Activated B cell treated with CpG ODN at 0.5 μM for 24 hours (primary cell): ENCODE measurements at regions not wholly inside any gene's neighbourhood (a gene's known extent, or its start where the extent isn't known, plus 50 kb on each side); places are given as distances from the start of the nearest gene placed in this dataset.
"Not testable (repeated sequence)": the region's sequence is repeated elsewhere in the genome, so short reads cannot be mapped to it uniquely, and the experiment has no call there.

Experiments
- ATAC-seq: fragments of 200-7000 bp; cut with Tn5 transposase; one replicate; pipeline ENCODE4 v1.10.0; 2021; ENCODE audit warnings: low read depth, mild to moderate bottlenecking, moderate library complexity
- CTCF ChIA-PET: fragments of 350-600 bp; sonication (Branson Sonifier 250); formaldehyde crosslinking; loops from one replicate; lab custom pipeline; 2021; ENCODE audit warnings: antibody characterized with exemption; lab: Charles Lee
- POLR2A ChIA-PET: fragments of 350-600 bp; sonication (Branson Sonifier 250); formaldehyde crosslinking; loops from one replicate; lab custom pipeline; 2021; ENCODE audit warnings: antibody characterized with exemption; lab: Charles Lee
- DNase-seq: peaks from one replicate; pipeline ENCODE4 v3.0.0; 2022
- H3K27ac Mint-ChIP-seq: one replicate; pipeline ENCODE4 v1.8.0; 2020; ENCODE audit warnings: mixed read lengths
- H3K27me3 Mint-ChIP-seq: one replicate; pipeline ENCODE4 v1.8.0; 2021; ENCODE audit warnings: mixed read lengths
- H3K36me3 Mint-ChIP-seq: one replicate; pipeline ENCODE4 v1.8.0; 2021; ENCODE audit warnings: low read depth, mixed read lengths
- H3K4me1 Mint-ChIP-seq: one replicate; pipeline ENCODE4 v1.8.0; 2021; ENCODE audit warnings: mixed read lengths
- H3K4me3 Mint-ChIP-seq: one replicate; pipeline ENCODE4 v1.8.0; 2020; ENCODE audit warnings: mild to moderate bottlenecking, mixed read lengths
- H3K9me3 Mint-ChIP-seq: one replicate; pipeline ENCODE4 v1.8.0; 2020; ENCODE audit warnings: mixed read lengths
- intact Hi-C: fragments of 100-400 bp; cut with micrococcal nuclease; formaldehyde crosslinking; loops from one replicate; pipeline ENCODE4 v1.15.1; 2024
- TF ChIP-seq, protein P1 (sequence below): fragments of 200-600 bp; IDR thresholded peaks from one replicate; pipeline ENCODE4 v1.8.0; 2022; ENCODE audit warnings: antibody characterized with exemption, mild to moderate bottlenecking

DNA sequence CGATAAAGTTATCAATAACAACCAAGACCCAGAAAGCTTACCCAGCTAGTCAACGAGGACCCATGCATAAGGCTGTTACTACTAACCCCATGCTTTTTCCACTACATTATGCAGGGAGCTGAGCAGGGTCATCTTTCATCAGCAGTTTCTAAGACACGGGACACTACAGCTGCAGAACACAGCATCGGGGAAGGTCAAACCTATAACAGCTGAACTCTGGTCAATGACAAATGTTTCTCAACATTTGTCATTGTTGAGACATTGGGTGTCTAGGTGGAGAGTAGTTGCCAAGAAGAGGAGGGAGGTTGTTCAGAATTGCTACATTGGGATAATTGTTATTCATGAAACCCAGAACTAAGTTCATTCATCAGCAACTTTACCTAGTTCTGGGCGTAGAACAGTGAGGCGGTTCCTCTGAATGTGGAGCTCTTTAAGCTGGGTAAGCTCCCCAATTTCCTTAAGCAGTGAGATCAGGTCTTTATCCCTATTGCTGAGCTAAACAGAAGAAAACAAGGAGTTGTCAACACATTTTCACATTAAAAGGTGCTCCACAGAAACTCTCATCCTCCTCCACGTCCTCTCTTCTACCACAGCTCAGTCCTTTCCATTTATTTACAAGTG is 105.6 kb downstream of the ZNF22 start:
- no peaks in the 10 kb centered on the region for H3K36me3 Mint-ChIP-seq
- H3K27ac Mint-ChIP-seq = no peak overlapping the region
- ATAC-seq = no peak
- POLR2A ChIA-PET = no interaction called here
- H3K9me3 Mint-ChIP-seq = no peaks in the 10 kb centered on the region
- TF ChIP-seq, protein P1, sequence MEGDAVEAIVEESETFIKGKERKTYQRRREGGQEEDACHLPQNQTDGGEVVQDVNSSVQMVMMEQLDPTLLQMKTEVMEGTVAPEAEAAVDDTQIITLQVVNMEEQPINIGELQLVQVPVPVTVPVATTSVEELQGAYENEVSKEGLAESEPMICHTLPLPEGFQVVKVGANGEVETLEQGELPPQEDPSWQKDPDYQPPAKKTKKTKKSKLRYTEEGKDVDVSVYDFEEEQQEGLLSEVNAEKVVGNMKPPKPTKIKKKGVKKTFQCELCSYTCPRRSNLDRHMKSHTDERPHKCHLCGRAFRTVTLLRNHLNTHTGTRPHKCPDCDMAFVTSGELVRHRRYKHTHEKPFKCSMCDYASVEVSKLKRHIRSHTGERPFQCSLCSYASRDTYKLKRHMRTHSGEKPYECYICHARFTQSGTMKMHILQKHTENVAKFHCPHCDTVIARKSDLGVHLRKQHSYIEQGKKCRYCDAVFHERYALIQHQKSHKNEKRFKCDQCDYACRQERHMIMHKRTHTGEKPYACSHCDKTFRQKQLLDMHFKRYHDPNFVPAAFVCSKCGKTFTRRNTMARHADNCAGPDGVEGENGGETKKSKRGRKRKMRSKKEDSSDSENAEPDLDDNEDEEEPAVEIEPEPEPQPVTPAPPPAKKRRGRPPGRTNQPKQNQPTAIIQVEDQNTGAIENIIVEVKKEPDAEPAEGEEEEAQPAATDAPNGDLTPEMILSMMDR = no peak
- H3K4me1 Mint-ChIP-seq = no peaks in the 10 kb centered on the region
- CTCF ChIA-PET = no interaction called here
- H3K27me3 Mint-ChIP-seq = peaks cover 17% of the 10 kb centered on the region
- intact Hi-C loops = no loop called here
- H3K4me3 Mint-ChIP-seq = no peak overlapping the region
- DNase-seq = no peak

DNA sequence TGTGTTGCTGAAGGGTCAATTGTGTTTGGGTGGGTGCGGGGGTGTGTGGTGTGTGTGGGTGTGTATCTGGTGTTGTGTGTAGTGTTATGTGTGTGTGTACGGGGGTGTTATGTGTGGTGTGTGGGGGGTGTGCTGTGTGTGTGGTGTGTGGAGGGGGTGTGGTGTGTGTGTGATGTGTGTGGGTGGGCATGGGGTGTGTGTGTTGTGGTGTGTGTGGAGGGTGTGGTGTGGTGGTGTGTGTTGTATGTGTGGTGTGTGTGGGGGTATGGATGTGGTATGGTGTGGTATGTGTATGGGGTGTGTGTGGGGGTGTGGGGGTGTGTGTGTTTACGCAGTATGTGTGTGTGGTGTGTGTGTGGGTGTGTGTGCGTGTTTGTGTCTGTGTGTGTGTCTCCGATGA is 110.8 kb downstream of the ZNF22 start:
- no peaks in the 10 kb centered on the region for H3K36me3 Mint-ChIP-seq
- no peak overlapping the region for H3K4me3 Mint-ChIP-seq
- POLR2A ChIA-PET = no interaction called here
- no peak overlapping the region for H3K27ac Mint-ChIP-seq
- DNase-seq (no peak), ATAC-seq (no peak)
- intact Hi-C loops = no loop called here
- H3K4me1 Mint-ChIP-seq = no peaks in the 10 kb centered on the region
- TF ChIP-seq, protein P1 = no peak
- H3K27me3 Mint-ChIP-seq = peaks cover 7% of the 10 kb centered on the region
- no peaks in the 10 kb centered on the region for H3K9me3 Mint-ChIP-seq
- CTCF ChIA-PET = no interaction called here

DNA sequence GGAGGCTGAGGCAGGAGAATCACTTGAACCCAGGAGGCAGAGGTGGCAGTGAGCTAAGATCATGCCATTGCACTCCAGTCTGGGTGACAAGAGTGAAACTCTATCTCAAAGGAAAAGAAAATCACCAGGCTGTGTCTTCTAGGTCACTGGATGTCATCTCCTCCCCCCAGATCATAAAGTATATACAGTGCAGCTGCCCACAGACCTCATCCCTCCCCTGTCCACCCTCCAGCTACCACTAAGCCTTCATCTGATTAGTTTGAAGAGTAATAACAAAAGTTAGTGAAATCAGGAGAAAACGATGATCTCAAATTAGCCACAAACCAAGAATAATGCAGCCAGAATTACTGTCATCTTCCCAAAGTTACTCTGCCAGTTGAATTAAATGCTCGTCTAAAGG is 117.2 kb downstream of the ZNF22 start:
- POLR2A ChIA-PET, H3K9me3 Mint-ChIP-seq, H3K4me3 Mint-ChIP-seq, H3K27ac Mint-ChIP-seq, DNase-seq, CTCF ChIA-PET, intact Hi-C loops, H3K36me3 Mint-ChIP-seq, ATAC-seq, H3K4me1 Mint-ChIP-seq: not testable (repeated sequence)
- H3K27me3 Mint-ChIP-seq = peaks cover 10% of the 10 kb centered on the region

DNA sequence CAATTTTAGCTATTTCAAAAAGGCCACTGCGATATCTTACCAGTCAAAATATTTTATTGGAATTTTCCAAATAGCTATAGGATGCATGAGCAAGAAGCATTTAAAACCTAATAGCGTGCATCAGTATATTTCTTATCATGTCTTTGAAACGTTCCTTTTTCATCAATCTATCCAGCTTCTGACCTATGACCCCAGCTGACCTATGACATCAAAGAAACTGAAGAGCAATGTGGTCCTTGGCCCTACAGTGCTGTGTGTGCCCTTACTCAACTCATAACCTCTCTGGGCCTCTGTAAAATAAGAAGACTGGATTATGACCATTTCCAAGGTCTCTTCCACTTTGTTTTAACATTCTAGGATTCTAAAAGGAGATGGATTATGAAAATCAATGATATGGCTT is 118.2 kb downstream of the ZNF22 start:
- no peak for ATAC-seq
- ChIA-PET POLR2A (no interaction called here), CTCF (no interaction called here)
- Mint-ChIP-seq H3K27me3 (peaks cover 10% of the 10 kb centered on the region), H3K36me3 (no peaks in the 10 kb centered on the region), H3K27ac (no peak overlapping the region), H3K9me3 (no peaks in the 10 kb centered on the region), H3K4me3 (no peak overlapping the region), H3K4me1 (no peaks in the 10 kb centered on the region)
- no peak for DNase-seq
- intact Hi-C loops = no loop called here
- TF ChIP-seq, protein P1 = no peak

DNA sequence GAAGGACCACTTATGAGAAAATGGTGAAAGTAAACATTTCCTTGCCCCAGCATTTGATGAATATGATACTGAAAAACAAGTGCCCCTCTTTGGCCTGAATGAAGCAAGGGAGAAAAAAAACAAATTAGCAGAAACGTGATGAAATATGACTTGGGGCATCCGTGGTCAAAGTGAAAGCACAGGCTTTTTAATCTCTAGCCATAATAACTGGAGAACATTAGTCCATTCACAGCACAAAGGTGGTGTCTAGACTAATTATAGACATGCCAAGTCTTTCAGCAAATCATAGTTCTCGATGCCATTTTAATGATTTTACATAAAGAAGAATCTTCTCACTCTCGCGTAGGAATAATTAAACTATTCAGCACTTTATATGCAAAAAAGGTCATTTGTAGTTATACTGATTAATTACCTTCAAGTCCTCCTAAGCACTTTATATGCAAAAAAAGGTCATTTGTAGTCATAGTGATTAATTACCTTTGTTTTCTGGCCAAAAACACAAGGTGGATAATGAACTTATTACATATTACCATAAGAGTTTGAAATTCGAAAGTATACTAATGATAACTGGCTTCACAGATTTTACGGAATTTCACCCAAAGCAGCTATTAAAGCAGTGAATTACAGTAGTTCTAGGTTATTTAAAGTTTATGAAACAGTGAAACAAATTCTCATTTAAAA is 121.6 kb downstream of the ZNF22 start:
- H3K27me3 Mint-ChIP-seq, POLR2A ChIA-PET, H3K4me1 Mint-ChIP-seq, H3K4me3 Mint-ChIP-seq, H3K27ac Mint-ChIP-seq, H3K36me3 Mint-ChIP-seq, intact Hi-C loops, CTCF ChIA-PET, DNase-seq, ATAC-seq, H3K9me3 Mint-ChIP-seq: not testable (repeated sequence)

DNA sequence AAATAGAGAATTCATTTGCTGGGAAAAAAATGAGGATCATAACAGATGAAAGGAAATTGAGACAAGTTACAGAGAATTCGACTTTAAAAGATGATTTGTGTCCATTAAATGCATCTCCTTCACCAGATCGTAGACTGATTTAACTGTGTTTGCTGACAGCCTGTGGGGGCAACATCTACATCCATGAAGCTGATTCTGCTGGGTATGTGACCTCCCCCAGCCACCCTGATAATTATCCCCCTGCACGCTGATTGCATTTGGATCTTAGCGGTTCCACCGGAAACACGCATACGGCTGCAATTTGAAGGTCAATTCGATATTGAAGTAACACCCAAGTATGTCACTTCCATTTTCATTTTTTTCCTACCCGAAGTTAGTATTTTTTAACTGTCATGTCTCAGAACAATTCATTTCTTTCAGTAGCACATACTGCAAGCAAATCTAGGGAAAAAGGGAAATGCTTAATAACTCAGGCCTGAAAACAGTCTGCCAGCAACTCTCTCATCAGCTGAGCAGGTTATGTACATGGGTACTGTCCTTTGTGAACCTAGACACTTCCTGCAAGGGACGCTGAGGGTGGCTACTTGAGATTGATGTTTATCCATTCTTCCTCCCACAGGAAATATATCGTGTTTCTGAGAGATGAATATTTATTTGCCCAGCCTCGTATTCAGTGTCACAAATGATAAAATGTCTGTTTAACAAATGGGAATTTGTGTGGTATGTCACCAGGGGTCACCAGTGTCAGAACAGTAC is 134.9 kb downstream of the ZNF22 start:
- no peaks in the 10 kb centered on the region for H3K4me1 Mint-ChIP-seq
- H3K27ac Mint-ChIP-seq = no peak overlapping the region
- no peak overlapping the region for H3K4me3 Mint-ChIP-seq
- TF ChIP-seq, protein P1 = no peak
- ATAC-seq (no peak), DNase-seq (no peak)
- no peaks in the 10 kb centered on the region for H3K9me3 Mint-ChIP-seq
- ChIA-PET POLR2A (no interaction called here), CTCF (no interaction called here)
- H3K36me3 Mint-ChIP-seq = no peaks in the 10 kb centered on the region
- intact Hi-C loops = no loop called here
- H3K27me3 Mint-ChIP-seq = peaks cover 2% of the 10 kb centered on the region
